ENCODE measurements at regions not wholly inside any gene's neighbourhood (a gene's known extent, or its start where the extent isn't known, plus 50 kb on each side); places are given as distances from the start of the nearest gene placed in this dataset.

- DNase-seq (ENCODE audit: extremely low read depth in 1 of 2, low read depth in 1 of 2): no peak
Measured at GRCh38 chr4:180058691-180059215, 2184.4 kb upstream of the TENM3 start.

GRCh38 chr4:180059216-180059881, 2183.9 kb upstream of the TENM3 start:
- DNase-seq (ENCODE audit: extremely low read depth in 1 of 2, low read depth in 1 of 2): no peak

GRCh38 chr4:180060159-180060889, 2182.9 kb upstream of the TENM3 start:
- DNase-seq (ENCODE audit: extremely low read depth in 1 of 2, low read depth in 1 of 2): no peak

- DNase-seq (ENCODE audit: extremely low read depth in 1 of 2, low read depth in 1 of 2): no peak
Measured at GRCh38 chr4:180081072-180081471, 2162.1 kb upstream of the TENM3 start.

- DNase-seq (ENCODE audit: extremely low read depth in 1 of 2, low read depth in 1 of 2): no peak
Measured at GRCh38 chr4:180084561-180084960, 2158.6 kb upstream of the TENM3 start.

- DNase-seq (ENCODE audit: extremely low read depth in 1 of 2, low read depth in 1 of 2): no peak
Measured at GRCh38 chr4:180086480-180087190, 2156.6 kb upstream of the TENM3 start.

GRCh38 chr4:180098586-180098985, 2144.6 kb upstream of the TENM3 start:
- DNase-seq (ENCODE audit: extremely low read depth in 1 of 2, low read depth in 1 of 2): no peak

GRCh38 chr4:180099957-180100356, 2143.2 kb upstream of the TENM3 start:
- DNase-seq (ENCODE audit: extremely low read depth in 1 of 2, low read depth in 1 of 2): no peak

- DNase-seq (ENCODE audit: extremely low read depth in 1 of 2, low read depth in 1 of 2): no peak
Measured at GRCh38 chr4:180100433-180101344, 2142.5 kb upstream of the TENM3 start.

GRCh38 chr4:180101348-180102083, 2141.7 kb upstream of the TENM3 start:
- DNase-seq (ENCODE audit: extremely low read depth in 1 of 2, low read depth in 1 of 2): no peak

GRCh38 chr4:180103794-180104193, 2139.4 kb upstream of the TENM3 start:
- no peak for DNase-seq (ENCODE audit: extremely low read depth in 1 of 2, low read depth in 1 of 2)

- DNase-seq (ENCODE audit: extremely low read depth in 1 of 2, low read depth in 1 of 2): no peak
Measured at GRCh38 chr4:180105362-180105761, 2137.8 kb upstream of the TENM3 start.

GRCh38 chr4:180106122-180106521, 2137.1 kb upstream of the TENM3 start:
- DNase-seq (ENCODE audit: extremely low read depth in 1 of 2, low read depth in 1 of 2): no peak

- DNase-seq (ENCODE audit: extremely low read depth in 1 of 2, low read depth in 1 of 2): no peak
Measured at GRCh38 chr4:180106997-180107396, 2136.2 kb upstream of the TENM3 start.

GRCh38 chr4:180116840-180117239, 2126.4 kb upstream of the TENM3 start:
- DNase-seq (ENCODE audit: extremely low read depth in 1 of 2, low read depth in 1 of 2): no peak

- no peak for DNase-seq (ENCODE audit: extremely low read depth in 1 of 2, low read depth in 1 of 2)
Measured at GRCh38 chr4:180120068-180120467, 2123.1 kb upstream of the TENM3 start.

- DNase-seq (ENCODE audit: extremely low read depth in 1 of 2, low read depth in 1 of 2): no peak
Measured at GRCh38 chr4:180134091-180134866, 2108.9 kb upstream of the TENM3 start.

- no peak for DNase-seq (ENCODE audit: extremely low read depth in 1 of 2, low read depth in 1 of 2)
Measured at GRCh38 chr4:180141734-180142133, 2101.5 kb upstream of the TENM3 start.

- DNase-seq (ENCODE audit: extremely low read depth in 1 of 2, low read depth in 1 of 2): no peak
Measured at GRCh38 chr4:180148737-180149136, 2094.5 kb upstream of the TENM3 start.
